GM23248 (cell line): ENCODE measurements at regions not wholly inside any gene's neighbourhood (a gene's known extent, or its start where the extent isn't known, plus 50 kb on each side); places are given as distances from the start of the nearest gene placed in this dataset.
A peak's percentile ranks its signal among the peaks of the same experiment; 100 is the strongest.

Experiments
- DNase-seq: peaks from one replicate; pipeline ENCODE4 v3.0.0-alpha.2; 2015
- H2AFZ ChIP-seq: fragments of 200-600 bp; sonication (generic); 2 replicates; pipeline ENCODE4 v1.6.1; 2016; ENCODE audit warnings: antibody characterized with exemption
- H3F3A ChIP-seq: fragments of 200-600 bp; sonication (generic); 2 replicates; pipeline ENCODE4 v1.6.1; 2016; ENCODE audit warnings: mild to moderate bottlenecking, antibody characterized with exemption, mixed run types; ENCODE audit not compliant: insufficient read depth
- H3K27ac ChIP-seq: fragments of 200-600 bp; sonication (generic); 2 replicates; pipeline ENCODE4 v1.5.1; 2016; ENCODE audit warnings: mild to moderate bottlenecking
- H3K27me3 ChIP-seq: fragments of 200-600 bp; sonication (generic); replicated peaks from 2 replicates; pipeline ENCODE4 v1.6.1; 2016; ENCODE audit warnings: mild to moderate bottlenecking; ENCODE audit not compliant: insufficient read depth
- H3K36me3 ChIP-seq: fragments of 200-600 bp; sonication (generic); 2 replicates; pipeline ENCODE4 v1.6.1; 2016; ENCODE audit warnings: low read depth, mild to moderate bottlenecking
- H3K4me1 ChIP-seq: fragments of 200-600 bp; sonication (generic); 2 replicates; pipeline ENCODE4 v1.6.1; 2016; ENCODE audit warnings: mild to moderate bottlenecking; ENCODE audit not compliant: insufficient read depth
- H3K4me2 ChIP-seq: fragments of 200-600 bp; sonication (generic); one replicate; pipeline ENCODE4 v1.6.1; 2016; ENCODE audit warnings: mild to moderate bottlenecking; ENCODE audit not compliant: unreplicated experiment
- H3K4me3 ChIP-seq: fragments of 200-600 bp; sonication (generic); 2 replicates; pipeline ENCODE4 v1.5.1; 2016; ENCODE audit warnings: mild to moderate bottlenecking
- H3K79me2 ChIP-seq: fragments of 200-600 bp; sonication (generic); 2 replicates; pipeline ENCODE4 v1.6.1; 2016; ENCODE audit warnings: mild to moderate bottlenecking; ENCODE audit not compliant: insufficient read depth
- H3K9ac ChIP-seq: fragments of 200-600 bp; sonication (generic); 2 replicates; pipeline ENCODE4 v1.6.1; 2016; ENCODE audit warnings: mild to moderate bottlenecking
- H3K9me2 ChIP-seq: fragments of 200-600 bp; sonication (generic); 2 replicates; pipeline ENCODE4 v1.6.1; 2016; ENCODE audit warnings: mixed run types, mild to moderate bottlenecking, moderate library complexity; ENCODE audit not compliant: insufficient read depth
- H3K9me3 ChIP-seq: fragments of 200-600 bp; sonication (generic); one replicate; pipeline ENCODE4 v1.6.1; 2017; ENCODE audit warnings: low read depth
- H4K20me1 ChIP-seq: fragments of 200-600 bp; sonication (generic); 2 replicates; pipeline ENCODE4 v1.6.0; 2016; ENCODE audit not compliant: insufficient read depth
- EZH2 ChIP-seq: fragments of 200-600 bp; sonication (generic); IDR thresholded peaks from 2 replicates; pipeline ENCODE4 v1.6.1; 2018; ENCODE audit warnings: antibody characterized with exemption, mild to moderate bottlenecking; ENCODE audit not compliant: insufficient read depth, poor library complexity, severe bottlenecking
- EZH2phosphoT487 ChIP-seq: fragments of 200-600 bp; sonication (generic); IDR thresholded peaks from 2 replicates; pipeline ENCODE4 v1.6.1; 2018; ENCODE audit warnings: antibody characterized with exemption, moderate library complexity, mild to moderate bottlenecking, low read depth; ENCODE audit not compliant: insufficient read depth
- WGBS, 2 experiments: methylation state at CpG; one replicate each; pipeline ENCODE4 v1.1.6; 2015 to 2017; ENCODE audit warnings: low lambda C conversion rate in 2 of 2, low coverage in 1 of 2; ENCODE audit errors: missing lambda C conversion rate in 2 of 2; 5-methylcytosine and 5-hydroxymethylcytosine counted together
- in situ Hi-C: fragments of 300-500 bp; cut with MboI; formaldehyde crosslinking; loops from 2 replicates; pipeline ENCODE4 v1.15.0; 2020

DNA sequence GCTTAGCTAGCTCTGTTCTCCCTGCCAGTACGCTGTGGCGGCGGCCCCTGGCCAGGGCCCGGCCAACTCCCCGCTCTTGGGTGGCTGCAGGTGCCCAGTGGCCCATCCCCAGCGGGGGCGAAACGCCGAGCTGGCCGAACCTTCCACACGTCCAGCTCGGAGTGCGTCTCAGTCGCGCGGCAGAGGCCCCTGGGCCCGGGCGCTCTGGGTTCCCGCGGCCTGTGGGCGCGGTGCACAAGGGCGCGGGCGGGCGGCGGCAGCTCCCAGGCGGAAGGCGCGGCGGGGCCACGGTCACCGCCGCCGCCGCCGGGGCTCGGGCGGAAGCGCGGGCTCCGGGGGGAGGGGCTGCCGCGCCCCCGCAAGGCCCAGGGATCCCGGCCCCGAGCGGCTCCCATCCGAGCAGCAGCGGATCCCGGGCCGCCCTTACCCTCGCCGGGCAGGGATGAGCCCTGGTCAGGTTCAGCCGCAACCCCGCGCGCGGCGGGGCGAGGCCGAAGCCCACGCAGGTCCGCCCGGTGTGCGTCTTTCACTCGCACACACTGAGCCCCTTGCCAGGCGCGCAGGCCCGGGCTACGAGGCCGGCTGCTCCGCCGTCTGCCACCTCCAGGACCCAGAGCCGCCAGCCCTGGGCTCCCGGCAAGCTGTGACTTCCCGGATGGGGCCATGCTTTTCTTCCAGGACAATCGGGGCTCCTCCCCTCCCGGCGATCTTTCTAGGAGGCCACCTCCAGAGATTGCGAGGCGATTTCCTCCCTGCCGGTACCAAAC is 54.2 kb downstream of the CCDC54 start:
- H2AFZ ChIP-seq = peak overlapping the region; percentile 100
- H3K79me2 ChIP-seq = no peaks in the 10 kb centered on the region
- in situ Hi-C loops = no loop called here
- WGBS, 2 experiments = 1 to 2% methylated on average over 35 to 49 of the region's 83 CpGs
- no peaks in the 10 kb centered on the region for H3K9me2 ChIP-seq
- peaks cover 28% of the 10 kb centered on the region for H3F3A ChIP-seq
- no peaks in the 10 kb centered on the region for H4K20me1 ChIP-seq
- peak overlapping the region; percentile 85 for H3K9ac ChIP-seq
- TF ChIP-seq EZH2phosphoT487 = no peak
- no peak for TF ChIP-seq EZH2
- H3K4me2 ChIP-seq = peak overlapping the region; percentile 99
- peak overlapping the region; percentile 64 for H3K27ac ChIP-seq
- H3K4me3 ChIP-seq = peak overlapping the region; percentile 95
- H3K9me3 ChIP-seq = no peaks in the 10 kb centered on the region
- no peaks in the 10 kb centered on the region for H3K36me3 ChIP-seq
- DNase-seq = peak; percentile 80
- peaks cover 8% of the 10 kb centered on the region for H3K4me1 ChIP-seq
- no peaks in the 10 kb centered on the region for H3K27me3 ChIP-seq

GRCh38 chr3:107432013-107432515 is 54.8 kb downstream of the CCDC54 start:
- H3K9me2 ChIP-seq = no peaks in the 10 kb centered on the region
- H4K20me1 ChIP-seq = no peaks in the 10 kb centered on the region
- peak; percentile 63 for DNase-seq
- no peaks in the 10 kb centered on the region for H3K9me3 ChIP-seq
- H3K4me3 ChIP-seq = peak overlapping the region; percentile 95
- in situ Hi-C loops = no loop called here
- 4 to 6% methylated on average over 20 of the region's 20 CpGs for WGBS, 2 experiments
- peak overlapping the region; percentile 85 for H3K9ac ChIP-seq
- peaks cover 28% of the 10 kb centered on the region for H3F3A ChIP-seq
- H3K4me1 ChIP-seq = peaks cover 8% of the 10 kb centered on the region
- H3K27ac ChIP-seq = peak overlapping the region; percentile 64
- H3K79me2 ChIP-seq = no peaks in the 10 kb centered on the region
- H3K27me3 ChIP-seq = no peaks in the 10 kb centered on the region
- no peak for TF ChIP-seq EZH2
- no peak for TF ChIP-seq EZH2phosphoT487
- H3K4me2 ChIP-seq = peak overlapping the region; percentile 99
- H3K36me3 ChIP-seq = no peaks in the 10 kb centered on the region
- H2AFZ ChIP-seq = peak overlapping the region; percentile 100

DNA sequence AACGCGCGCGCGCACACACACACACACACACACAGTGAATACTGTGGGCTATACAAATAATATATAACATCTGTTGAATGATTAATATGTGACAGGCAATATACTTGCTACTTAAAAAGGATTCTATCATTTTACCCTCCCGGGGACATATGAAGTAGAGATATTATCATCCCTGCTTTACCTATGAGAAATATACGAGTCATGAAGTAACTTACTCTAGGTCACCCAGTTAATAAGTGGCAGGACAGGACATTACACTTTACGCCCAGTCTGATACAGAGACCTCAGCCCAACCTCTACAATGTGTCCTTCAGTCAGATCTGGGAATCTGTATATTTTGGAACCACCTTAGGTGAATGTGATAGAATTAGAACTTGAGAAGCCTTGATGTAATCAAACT is 55.4 kb downstream of the CCDC54 start:
- Histone ChIP-seq H3K79me2 (no peaks in the 10 kb centered on the region), H3K4me3 (peak overlapping the region; percentile 95), H3F3A (peaks cover 28% of the 10 kb centered on the region), H3K4me1 (peaks cover 8% of the 10 kb centered on the region), H3K36me3 (no peaks in the 10 kb centered on the region), H3K9me3 (no peaks in the 10 kb centered on the region), H4K20me1 (no peaks in the 10 kb centered on the region), H3K4me2 (peak overlapping the region; percentile 99), H2AFZ (peak overlapping the region; percentile 100), H3K27ac (no peak overlapping the region), H3K9me2 (no peaks in the 10 kb centered on the region), H3K27me3 (no peaks in the 10 kb centered on the region), H3K9ac (peak overlapping the region; percentile 85)
- DNase-seq = peak; percentile 11
- 60 to 62% methylated on average over 8 of the region's 8 CpGs for WGBS, 2 experiments
- TF ChIP-seq EZH2 (no peak), EZH2phosphoT487 (no peak)
- in situ Hi-C loops = no loop called here

- Histone ChIP-seq H3K27me3 (no peaks in the 10 kb centered on the region), H3K9me2 (no peaks in the 10 kb centered on the region), H4K20me1 (no peaks in the 10 kb centered on the region), H3K9me3 (no peaks in the 10 kb centered on the region), H3K4me2 (no peak overlapping the region), H3K79me2 (no peaks in the 10 kb centered on the region), H3K9ac (no peak overlapping the region), H3K4me1 (no peaks in the 10 kb centered on the region), H3K4me3 (no peak overlapping the region), H3K36me3 (no peaks in the 10 kb centered on the region), H3K27ac (no peak overlapping the region), H2AFZ (no peak overlapping the region), H3F3A (0 out of 2 replicates have a peak, but pooled peaks cover 5% of the 10 kb centered on the region)
- TF ChIP-seq EZH2phosphoT487 (no peak), EZH2 (no peak)
- no peak for DNase-seq
- in situ Hi-C loops = no loop called here
Measured at GRCh38 chr3:107436029-107436428, 58.8 kb downstream of the CCDC54 start.
